NCI-H1694 treated with DMSO at 0.1 percent for 48 hours (cell line): ENCODE measurements at regions not wholly inside any gene's neighbourhood (a gene's known extent, or its start where the extent isn't known, plus 50 kb on each side); places are given as distances from the start of the nearest gene placed in this dataset.
"Not testable (repeated sequence)": the region's sequence is repeated elsewhere in the genome, so short reads cannot be mapped to it uniquely, and the experiment has no call there.

ENCODE experiments used
- DNase-seq: peaks from one replicate; lab custom pipeline; 2025; lab: John Stamatoyannopoulos, UW

DNA sequence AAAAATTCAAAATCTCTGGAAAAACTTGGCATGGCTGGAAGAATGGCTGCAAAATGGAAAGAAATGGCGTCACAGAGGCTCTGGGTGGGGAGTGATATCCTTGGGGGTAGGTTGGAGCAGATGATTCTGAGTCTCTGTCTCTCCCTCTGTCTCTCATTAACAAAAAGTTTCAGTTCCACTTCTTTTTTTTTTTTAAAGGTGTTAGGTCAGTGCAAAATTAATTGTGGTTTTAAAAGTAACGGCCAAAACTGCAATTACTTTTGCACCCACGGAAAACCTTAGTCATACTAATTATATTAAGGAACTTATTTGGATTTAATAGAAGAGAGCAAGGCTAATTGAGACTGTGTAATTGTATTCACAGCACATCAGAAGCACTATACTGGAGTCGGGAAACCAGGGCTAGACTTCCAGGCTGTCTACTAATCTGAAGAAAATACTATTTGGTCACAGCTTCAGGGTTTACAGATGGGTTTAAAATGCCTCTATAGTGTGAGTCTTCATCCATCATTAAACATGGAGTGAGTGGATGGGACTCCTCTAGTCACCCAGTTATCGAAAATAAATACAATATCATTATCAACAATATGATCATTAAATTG, 289.1 kb upstream of the PLD5 start:
- DNase-seq, result no peak

- DNase-seq, result no peak
Observed at GRCh38 chr1:242811092-242811840, 286.8 kb upstream of the PLD5 start.

- DNase-seq, result no peak
Observed at GRCh38 chr1:242806324-242806723, 281.8 kb upstream of the PLD5 start.

GRCh38 chr1:242805360-242805759, 280.9 kb upstream of the PLD5 start:
- DNase-seq, result not testable (repeated sequence)

DNA sequence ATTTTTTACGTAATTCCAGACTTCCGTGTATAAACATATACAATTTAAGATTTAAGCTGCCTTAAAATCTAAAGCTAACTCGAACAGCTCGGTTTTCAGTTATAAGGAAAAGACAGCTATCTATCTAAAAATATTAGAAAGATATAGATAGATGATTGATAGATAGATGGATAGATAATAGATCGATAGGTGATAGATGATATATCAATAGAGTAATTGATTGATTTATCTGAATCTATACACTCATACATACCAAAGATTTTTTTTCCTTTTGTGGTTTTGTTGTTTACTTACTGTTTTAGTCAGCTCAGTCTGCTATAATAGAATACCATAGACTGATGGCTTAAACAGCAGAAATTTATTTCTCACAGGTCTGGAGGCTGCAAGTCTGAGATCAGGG, 278.5 kb upstream of the PLD5 start:
- DNase-seq, result no peak

- no peak for DNase-seq
Observed at GRCh38 chr1:242800521-242800920, 276.0 kb upstream of the PLD5 start.

- no peak for DNase-seq
Observed at GRCh38 chr1:242797856-242798255, 273.4 kb upstream of the PLD5 start.

DNA sequence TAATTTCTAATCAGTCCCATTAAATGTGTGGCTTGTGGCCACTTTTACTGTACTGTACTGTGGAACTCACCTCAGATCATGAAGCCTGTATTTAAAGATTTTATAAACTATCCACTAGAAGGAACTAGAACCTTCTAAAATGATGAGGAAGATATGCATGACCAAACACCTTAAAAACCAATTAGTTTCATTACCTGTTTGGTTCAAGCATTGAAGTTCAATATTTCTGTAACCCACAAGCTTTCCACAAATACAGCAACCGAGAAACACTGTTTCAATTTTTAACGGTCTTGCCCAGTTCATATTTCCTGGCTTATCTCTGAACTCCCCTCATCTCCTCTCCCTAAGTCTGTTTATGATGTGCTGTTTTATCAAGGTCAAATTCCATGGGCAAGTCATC, 264.3 kb upstream of the PLD5 start:
- no peak for DNase-seq

- no peak for DNase-seq
Observed at GRCh38 chr1:242787968-242788367, 263.5 kb upstream of the PLD5 start.

GRCh38 chr1:242784807-242785206, 260.3 kb upstream of the PLD5 start:
- no peak for DNase-seq

DNA sequence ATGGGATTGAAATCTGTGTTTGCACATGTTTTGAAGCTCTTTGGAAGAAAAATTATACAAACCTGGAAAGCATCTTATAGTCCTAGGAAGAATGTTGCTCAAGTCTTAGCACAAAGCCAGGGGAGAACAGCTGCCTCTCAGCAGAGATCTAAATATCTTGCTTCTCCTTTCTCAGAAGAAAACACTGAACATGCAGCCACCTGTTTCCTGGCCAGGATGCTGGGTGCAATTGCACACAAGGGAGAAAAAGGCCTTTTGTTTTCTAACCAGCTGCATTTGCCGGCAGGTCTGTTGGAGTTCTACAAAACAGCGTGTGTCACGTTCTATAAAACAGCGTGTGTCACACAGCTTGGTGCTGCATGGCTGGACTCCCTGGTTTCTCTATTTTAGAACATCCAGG, 259.6 kb upstream of the PLD5 start:
- no peak for DNase-seq

DNA sequence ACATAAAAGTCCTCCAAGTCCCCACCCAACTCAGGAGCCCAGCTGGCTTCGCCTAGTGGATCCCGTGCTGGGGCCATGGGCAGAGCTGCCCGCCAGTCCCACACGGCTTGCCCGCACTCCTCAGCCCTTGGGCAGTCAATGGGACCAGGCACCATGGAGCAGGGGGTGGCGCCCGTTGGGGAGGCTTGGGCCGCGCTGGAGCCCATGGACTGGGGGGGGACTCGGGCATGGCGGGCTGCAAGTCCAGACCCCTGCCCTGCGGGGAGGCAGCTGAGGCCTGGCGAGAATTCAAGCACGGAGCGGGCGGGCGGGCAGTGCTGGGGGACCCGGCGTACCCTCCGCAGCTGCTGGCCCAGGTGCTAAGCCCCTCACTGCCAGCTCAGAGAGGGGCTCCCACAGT, 249.8 kb upstream of the PLD5 start:
- DNase-seq, result no peak

- DNase-seq, result no peak
Observed at GRCh38 chr1:242770366-242770765, 245.9 kb upstream of the PLD5 start.

- no peak for DNase-seq
Observed at GRCh38 chr1:242764161-242764560, 239.7 kb upstream of the PLD5 start.

- DNase-seq, result no peak
Observed at GRCh38 chr1:242761556-242761955, 237.1 kb upstream of the PLD5 start.

DNA sequence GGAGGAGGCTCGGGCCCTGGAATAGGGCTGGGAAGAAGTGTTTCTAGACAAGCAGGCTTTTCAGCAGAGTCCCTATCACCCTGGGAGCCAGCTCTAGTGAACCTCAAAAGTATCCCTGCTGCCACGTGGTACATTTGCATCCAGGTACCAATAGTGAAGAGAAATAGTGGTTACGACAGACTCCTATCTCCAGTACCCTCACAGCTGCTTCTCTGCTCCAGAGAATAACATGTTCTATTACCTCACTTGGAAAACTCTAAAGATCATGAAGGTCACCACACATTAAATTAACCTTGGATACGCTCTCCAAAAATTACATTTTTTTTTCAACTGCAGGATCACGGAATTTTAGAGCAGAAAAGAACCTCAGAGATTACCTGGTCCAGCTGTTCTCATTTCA, 230.4 kb upstream of the PLD5 start:
- no peak for DNase-seq

DNA sequence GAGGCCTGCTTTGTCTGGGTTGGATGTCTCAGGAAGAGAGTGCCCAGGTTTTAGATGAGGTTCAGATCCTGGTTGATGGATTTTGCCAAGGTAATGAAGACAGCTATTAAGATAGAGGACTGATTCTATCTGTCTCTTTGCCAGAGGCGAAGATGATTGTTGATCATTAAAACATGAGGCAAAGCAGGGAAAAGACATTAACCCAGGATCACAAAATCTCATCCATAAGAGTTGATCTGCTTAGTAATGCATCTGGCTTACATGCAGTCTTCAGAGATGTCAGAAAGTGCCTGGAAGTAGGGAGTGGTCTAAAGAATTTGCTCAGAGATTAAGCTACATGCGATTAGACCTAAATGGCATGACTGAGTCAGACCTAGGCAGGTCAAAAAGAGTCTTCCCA, 229.6 kb upstream of the PLD5 start:
- DNase-seq, result no peak

DNA sequence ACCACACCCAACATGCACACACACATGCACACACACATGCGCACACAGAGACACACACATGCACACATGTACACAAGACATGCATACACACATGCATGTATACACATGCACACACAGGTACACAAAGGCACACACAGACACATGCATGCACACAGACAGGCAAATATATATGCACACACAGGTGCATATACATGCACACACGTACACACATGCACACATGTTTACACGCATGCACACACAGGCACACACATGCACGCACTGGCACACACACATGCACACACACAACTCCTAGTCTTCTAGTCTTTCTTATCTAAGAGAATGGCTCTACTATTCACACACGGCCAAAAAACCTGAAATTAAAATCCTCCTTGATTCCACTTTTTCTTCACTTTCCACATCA, 222.7 kb upstream of the PLD5 start:
- no peak for DNase-seq

DNA sequence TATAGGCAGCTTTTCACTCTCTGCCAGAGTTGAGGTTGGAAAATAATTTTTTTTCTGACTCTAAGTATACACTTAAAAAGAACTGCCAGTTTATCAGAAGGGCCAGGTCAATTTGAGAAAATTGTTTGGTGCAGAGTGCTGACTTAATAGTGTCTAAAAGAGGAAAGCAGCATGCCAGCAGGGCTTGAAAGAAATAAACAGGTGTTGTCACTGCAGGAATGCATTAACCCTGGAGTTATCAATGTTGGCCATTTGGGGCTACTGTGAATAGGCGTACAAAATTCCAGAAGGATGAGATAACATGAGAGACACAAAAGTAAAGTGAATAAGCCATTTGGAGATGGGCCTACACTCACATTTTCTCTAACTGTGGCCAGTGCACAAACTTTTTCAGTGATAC, 220.6 kb upstream of the PLD5 start:
- DNase-seq, result no peak

- no peak for DNase-seq
Observed at GRCh38 chr1:242743983-242744780, 219.7 kb upstream of the PLD5 start.

- DNase-seq, result no peak
Observed at GRCh38 chr1:242738702-242739645, 214.5 kb upstream of the PLD5 start.

GRCh38 chr1:242736611-242737010, 212.1 kb upstream of the PLD5 start:
- no peak for DNase-seq
